Stimulated activated CD8-positive, alpha-beta memory T cell treated with anti-CD3 and anti-CD28 coated beads, Interleukin-4, amount 100 ng/mL, for 1 hour (primary cell): ENCODE measurements at regions not wholly inside any gene's neighbourhood (a gene's known extent, or its start where the extent isn't known, plus 50 kb on each side); places are given as distances from the start of the nearest gene placed in this dataset.
"Not testable (repeated sequence)": the region's sequence is repeated elsewhere in the genome, so short reads cannot be mapped to it uniquely, and the experiment has no call there.

Experiments used
- DNase-seq, 2 donors: peaks; one replicate each; pipeline ENCODE4 v3.0.0-alpha.2; 2020; ENCODE audit warnings: low read depth in 2 of 2, low spot score in 1 of 2

- DNase-seq = no peak
Observed at GRCh38 chr6:130700397-130700796, 126.8 kb upstream of the SMLR1 start.

GRCh38 chr6:130708338-130708737 lies 118.9 kb upstream of the SMLR1 start:
- DNase-seq = no peak

GRCh38 chr6:130711641-130712040 lies 115.6 kb upstream of the SMLR1 start:
- DNase-seq = not testable (repeated sequence)

DNA sequence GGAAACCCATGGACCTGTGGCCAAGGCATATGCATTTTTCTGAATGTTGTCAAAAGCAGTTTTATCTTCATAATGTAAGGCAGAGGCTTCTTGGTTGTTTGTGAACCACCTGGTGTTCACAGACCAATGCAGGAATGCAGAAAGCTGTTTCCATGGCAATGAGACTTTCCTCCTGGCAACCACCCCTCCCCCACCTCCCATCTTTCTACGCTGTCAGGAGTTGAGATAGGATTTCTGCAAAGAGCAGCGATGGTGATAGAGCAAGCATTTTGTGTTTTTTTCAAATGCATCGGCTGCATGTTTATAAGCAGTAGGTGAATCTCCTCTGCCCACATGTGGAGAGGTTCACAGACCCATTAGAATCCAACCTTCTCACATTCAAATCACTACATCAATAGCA lies 114.1 kb upstream of the SMLR1 start:
- no peak for DNase-seq

DNA sequence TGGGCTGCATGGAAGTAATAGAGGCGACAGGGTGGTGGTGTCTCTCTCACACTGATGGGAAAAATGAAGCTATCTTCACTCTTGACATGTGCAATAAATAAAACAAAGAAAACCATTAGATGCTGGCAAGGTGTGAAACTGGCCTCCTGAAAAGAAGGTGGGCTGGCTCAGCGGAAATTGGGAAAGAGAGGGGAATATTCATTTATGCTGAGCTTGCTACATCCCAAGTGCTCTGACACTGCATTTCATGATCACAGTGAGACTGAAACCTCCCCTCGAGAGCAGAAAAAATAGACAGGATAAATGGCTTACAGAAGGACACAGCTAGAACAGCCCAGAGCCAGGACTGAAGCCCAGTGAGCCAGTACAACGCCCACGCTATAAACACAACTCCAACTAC lies 112.1 kb upstream of the SMLR1 start:
- no peak for DNase-seq

DNA sequence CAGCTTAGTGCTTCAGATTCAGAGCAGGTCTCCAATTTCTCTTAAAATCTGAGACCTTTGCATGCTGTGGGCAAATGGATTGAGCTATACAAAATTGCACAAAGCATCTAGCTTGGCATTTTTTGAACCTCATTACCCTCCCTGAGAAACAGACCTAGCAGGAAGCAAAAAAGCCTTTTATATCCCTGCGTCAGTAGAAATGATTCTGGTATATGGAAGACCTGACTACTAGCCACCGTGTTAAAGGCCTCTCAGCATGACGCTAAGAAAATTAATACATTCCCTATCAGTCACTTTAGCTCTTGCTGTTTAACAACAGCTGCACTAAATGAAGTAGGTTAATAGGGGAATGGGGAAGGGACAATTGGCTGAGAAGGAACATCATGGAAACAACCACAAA lies 110.7 kb upstream of the SMLR1 start:
- DNase-seq = no peak

DNA sequence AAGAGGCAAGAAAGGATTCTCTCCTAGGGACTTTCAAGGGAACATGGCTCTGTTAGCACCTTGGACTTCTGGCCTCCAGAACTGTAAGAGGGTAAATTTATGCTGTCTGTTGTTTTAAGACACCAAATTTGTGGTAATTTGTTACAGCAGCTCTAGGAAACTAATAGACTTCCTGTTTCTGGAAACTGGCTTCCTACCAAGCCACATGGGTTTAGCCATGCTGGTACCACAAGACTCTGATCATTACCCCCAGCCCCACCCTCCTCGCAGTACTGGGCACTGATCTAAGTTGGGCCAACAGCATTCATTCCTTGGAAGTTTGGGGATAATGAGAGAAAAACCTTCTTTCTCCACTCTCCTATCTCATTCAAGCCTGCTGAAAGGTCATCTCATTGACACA lies 109.5 kb upstream of the SMLR1 start:
- DNase-seq = no peak

GRCh38 chr6:130720076-130720715 lies 107.0 kb upstream of the SMLR1 start:
- no peak for DNase-seq

GRCh38 chr6:130724089-130724488 lies 103.1 kb upstream of the SMLR1 start:
- no peak for DNase-seq

GRCh38 chr6:130725551-130725950 lies 101.7 kb upstream of the SMLR1 start:
- no peak for DNase-seq

- DNase-seq = not testable (repeated sequence)
Observed at GRCh38 chr6:130728064-130728463, 99.1 kb upstream of the SMLR1 start.

DNA sequence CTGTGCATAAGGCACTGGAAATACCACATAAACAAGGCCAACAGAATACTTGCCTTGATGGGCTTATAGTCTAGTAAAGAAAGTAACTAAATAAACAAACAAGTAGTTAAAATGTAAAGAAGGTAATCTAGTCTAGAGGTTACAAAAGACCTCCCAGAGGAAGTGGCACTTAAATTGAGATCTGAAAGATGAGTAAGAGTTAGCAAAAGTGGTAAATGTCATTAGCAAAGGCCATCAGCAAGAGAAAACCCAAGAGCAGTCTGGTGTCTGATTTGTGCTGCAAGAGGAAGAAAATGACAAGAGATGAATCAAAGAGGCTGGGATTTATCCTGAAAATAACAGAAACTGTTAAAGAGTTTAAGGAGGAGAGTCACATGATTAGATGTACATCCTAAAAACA lies 96.6 kb upstream of the SMLR1 start:
- DNase-seq = no peak

DNA sequence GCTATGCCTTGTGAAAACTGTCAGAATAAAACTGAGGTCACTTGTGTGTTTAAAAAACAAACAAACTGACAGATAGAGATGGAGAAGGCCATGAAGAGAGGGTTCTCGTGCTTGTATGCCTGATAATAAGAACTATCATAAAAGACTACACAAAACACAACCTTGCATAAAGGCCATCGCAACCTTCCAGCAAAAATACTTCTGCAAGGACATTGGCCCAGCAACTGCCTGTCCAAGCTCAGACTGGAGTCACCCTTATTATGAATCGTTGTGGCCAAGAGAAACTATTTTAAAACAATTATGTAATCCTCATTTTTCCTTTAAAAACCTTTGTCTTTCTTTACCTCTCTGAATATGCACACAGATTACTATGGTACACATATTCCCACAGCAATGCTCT lies 93.0 kb upstream of the SMLR1 start:
- no peak for DNase-seq

- DNase-seq = no peak
Observed at GRCh38 chr6:130740308-130740707, 86.9 kb upstream of the SMLR1 start.

- DNase-seq = no peak
Observed at GRCh38 chr6:130742131-130742681, 85.0 kb upstream of the SMLR1 start.

- no peak for DNase-seq
Observed at GRCh38 chr6:130743175-130743574, 84.0 kb upstream of the SMLR1 start.

- no peak for DNase-seq
Observed at GRCh38 chr6:130744576-130745366, 82.4 kb upstream of the SMLR1 start.

GRCh38 chr6:130748041-130748440 lies 79.2 kb upstream of the SMLR1 start:
- DNase-seq = no peak

GRCh38 chr6:130749402-130749801 lies 77.8 kb upstream of the SMLR1 start:
- no peak for DNase-seq

- DNase-seq = no peak
Observed at GRCh38 chr6:130752267-130752666, 74.9 kb upstream of the SMLR1 start.

GRCh38 chr6:130754786-130755367 lies 72.3 kb upstream of the SMLR1 start:
- DNase-seq = no peak

GRCh38 chr6:130755368-130756034 lies 71.7 kb upstream of the SMLR1 start:
- no peak for DNase-seq
